Upper lobe of right lung (tissue), 1 donor: ENCODE measurements at regions not wholly inside any gene's neighbourhood (a gene's known extent, or its start where the extent isn't known, plus 50 kb on each side); places are given as distances from the start of the nearest gene placed in this dataset.

Source experiments
- ATAC-seq: fragments of 200-7000 bp; cut with Tn5 transposase; one replicate; pipeline ENCODE4 v1.9.1; 2020; ENCODE audit warnings: mild to moderate bottlenecking, moderate library complexity
- DNase-seq: peaks from one replicate; pipeline ENCODE4 v3.0.0-alpha.2; 2020
- H3K27ac ChIP-seq: fragments of 200-600 bp; one replicate; pipeline ENCODE4 v1.8.0; 2022
- H3K27me3 ChIP-seq: fragments of 200-600 bp; one replicate; pipeline ENCODE4 v1.8.0; 2022; ENCODE audit warnings: mild to moderate bottlenecking
- H3K36me3 ChIP-seq: fragments of 200-600 bp; one replicate; pipeline ENCODE4 v1.8.0; 2022
- H3K4me1 ChIP-seq: fragments of 200-600 bp; one replicate; pipeline ENCODE4 v1.8.0; 2022
- H3K4me3 ChIP-seq: fragments of 200-600 bp; one replicate; pipeline ENCODE4 v1.8.0; 2022; ENCODE audit warnings: mild to moderate bottlenecking
- H3K9me3 ChIP-seq: fragments of 200-600 bp; one replicate; pipeline ENCODE4 v1.8.0; 2022
- intact Hi-C: fragments of 100-400 bp; cut with DNase I; formaldehyde crosslinking; loops from one replicate; pipeline ENCODE4 v1.11.0; 2022
- TF ChIP-seq, protein P1 (sequence below): fragments of 200-600 bp; IDR thresholded peaks from one replicate; pipeline ENCODE4 v1.8.0; 2022; ENCODE audit warnings: antibody characterized with exemption
- donor health status: DM: no; HTN: yes; CAD: no; lungs with severe emphysema.

GRCh38 chr7:22875470-22875869 lies 52.8 kb upstream of the TOMM7 start:
- no peak for ATAC-seq
- Histone ChIP-seq H3K27me3 (no peaks in the 10 kb centered on the region), H3K36me3 (no peaks in the 10 kb centered on the region)

DNA sequence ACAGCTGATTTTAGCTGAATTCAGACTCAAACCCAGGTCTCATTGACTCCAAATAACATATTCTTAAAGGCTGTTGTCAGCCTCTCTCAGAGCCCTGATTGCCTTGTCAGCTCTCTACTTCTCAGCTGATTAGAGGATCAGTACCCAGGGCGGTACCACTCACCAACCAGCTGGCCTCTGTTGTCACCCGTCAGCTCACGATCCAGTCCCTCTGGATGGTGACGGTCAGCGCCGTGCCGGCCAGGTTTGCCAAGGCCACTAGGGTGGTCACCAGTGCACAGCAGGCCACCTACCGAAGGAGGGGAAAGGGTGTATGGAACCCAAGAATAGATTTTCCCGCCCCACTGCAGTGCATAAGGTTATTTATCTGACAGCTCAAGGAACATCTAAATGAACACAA lies 52.3 kb upstream of the TOMM7 start:
- no peaks in the 10 kb centered on the region for H3K36me3 ChIP-seq
- no peaks in the 10 kb centered on the region for H3K27me3 ChIP-seq
- intact Hi-C loops, result no loop called here
- no peaks in the 10 kb centered on the region for H3K9me3 ChIP-seq
- no peaks in the 10 kb centered on the region for H3K4me1 ChIP-seq
- H3K4me3 ChIP-seq, result no peak overlapping the region
- ATAC-seq (no peak), DNase-seq (no peak)
- TF ChIP-seq, protein P1, sequence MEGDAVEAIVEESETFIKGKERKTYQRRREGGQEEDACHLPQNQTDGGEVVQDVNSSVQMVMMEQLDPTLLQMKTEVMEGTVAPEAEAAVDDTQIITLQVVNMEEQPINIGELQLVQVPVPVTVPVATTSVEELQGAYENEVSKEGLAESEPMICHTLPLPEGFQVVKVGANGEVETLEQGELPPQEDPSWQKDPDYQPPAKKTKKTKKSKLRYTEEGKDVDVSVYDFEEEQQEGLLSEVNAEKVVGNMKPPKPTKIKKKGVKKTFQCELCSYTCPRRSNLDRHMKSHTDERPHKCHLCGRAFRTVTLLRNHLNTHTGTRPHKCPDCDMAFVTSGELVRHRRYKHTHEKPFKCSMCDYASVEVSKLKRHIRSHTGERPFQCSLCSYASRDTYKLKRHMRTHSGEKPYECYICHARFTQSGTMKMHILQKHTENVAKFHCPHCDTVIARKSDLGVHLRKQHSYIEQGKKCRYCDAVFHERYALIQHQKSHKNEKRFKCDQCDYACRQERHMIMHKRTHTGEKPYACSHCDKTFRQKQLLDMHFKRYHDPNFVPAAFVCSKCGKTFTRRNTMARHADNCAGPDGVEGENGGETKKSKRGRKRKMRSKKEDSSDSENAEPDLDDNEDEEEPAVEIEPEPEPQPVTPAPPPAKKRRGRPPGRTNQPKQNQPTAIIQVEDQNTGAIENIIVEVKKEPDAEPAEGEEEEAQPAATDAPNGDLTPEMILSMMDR, result no peak
- no peak overlapping the region for H3K27ac ChIP-seq

More at GRCh38 chr7:22875470-22875869, 52.8 kb upstream of the TOMM7 start:
- no peak overlapping the region for H3K4me3 ChIP-seq
- TF ChIP-seq, protein P1, result no peak
- H3K27ac ChIP-seq, result no peak overlapping the region
- DNase-seq, result no peak
- no peaks in the 10 kb centered on the region for H3K9me3 ChIP-seq
- intact Hi-C loops, result no loop called here
- H3K4me1 ChIP-seq, result no peaks in the 10 kb centered on the region
